OCI-LY7 (cell line): ENCODE measurements at regions not wholly inside any gene's neighbourhood (a gene's known extent, or its start where the extent isn't known, plus 50 kb on each side); places are given as distances from the start of the nearest gene placed in this dataset.

Experiments
- EZH2phosphoT487 ChIP-seq: fragments of 200-600 bp; sonication (generic); IDR thresholded peaks from 2 replicates; pipeline ENCODE4 v1.6.1; 2018; ENCODE audit warnings: low read depth, borderline replicate concordance, mild to moderate bottlenecking, mixed run types, antibody characterized with exemption, low read length, moderate library complexity, mixed read lengths
- TF ChIP-seq, protein P1 (sequence below): fragments of 200-600 bp; sonication (generic); conservative IDR thresholded peaks from 2 replicates; pipeline ENCODE4 v1.5.1; 2014; ENCODE audit warnings: mild to moderate bottlenecking, antibody characterized with exemption, low read length, moderate library complexity, mixed read lengths

DNA sequence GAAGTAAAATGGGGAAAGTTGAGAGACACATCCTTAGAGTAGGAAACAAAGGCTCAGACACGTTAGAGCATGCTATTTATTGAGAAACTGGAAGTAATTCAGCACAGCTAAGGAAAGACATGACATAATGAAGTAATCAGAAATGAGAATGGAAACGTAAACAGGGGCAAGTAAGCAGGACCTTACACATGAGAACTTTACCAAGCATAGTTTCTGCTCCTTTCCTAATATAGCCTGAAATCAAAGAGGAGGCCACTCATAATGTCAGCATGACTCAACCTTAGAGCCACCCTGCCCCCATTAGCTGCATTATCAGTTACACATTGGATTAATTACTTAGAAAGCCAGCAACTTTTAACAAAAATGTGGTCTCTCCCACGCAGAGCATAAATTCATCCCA is 558.3 kb upstream of the GRIA3 start:
- TF ChIP-seq, protein P1, sequence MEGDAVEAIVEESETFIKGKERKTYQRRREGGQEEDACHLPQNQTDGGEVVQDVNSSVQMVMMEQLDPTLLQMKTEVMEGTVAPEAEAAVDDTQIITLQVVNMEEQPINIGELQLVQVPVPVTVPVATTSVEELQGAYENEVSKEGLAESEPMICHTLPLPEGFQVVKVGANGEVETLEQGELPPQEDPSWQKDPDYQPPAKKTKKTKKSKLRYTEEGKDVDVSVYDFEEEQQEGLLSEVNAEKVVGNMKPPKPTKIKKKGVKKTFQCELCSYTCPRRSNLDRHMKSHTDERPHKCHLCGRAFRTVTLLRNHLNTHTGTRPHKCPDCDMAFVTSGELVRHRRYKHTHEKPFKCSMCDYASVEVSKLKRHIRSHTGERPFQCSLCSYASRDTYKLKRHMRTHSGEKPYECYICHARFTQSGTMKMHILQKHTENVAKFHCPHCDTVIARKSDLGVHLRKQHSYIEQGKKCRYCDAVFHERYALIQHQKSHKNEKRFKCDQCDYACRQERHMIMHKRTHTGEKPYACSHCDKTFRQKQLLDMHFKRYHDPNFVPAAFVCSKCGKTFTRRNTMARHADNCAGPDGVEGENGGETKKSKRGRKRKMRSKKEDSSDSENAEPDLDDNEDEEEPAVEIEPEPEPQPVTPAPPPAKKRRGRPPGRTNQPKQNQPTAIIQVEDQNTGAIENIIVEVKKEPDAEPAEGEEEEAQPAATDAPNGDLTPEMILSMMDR, result no peak
- TF ChIP-seq EZH2phosphoT487, result no peak
